Stimulated activated CD8-positive, alpha-beta memory T cell treated with anti-CD3 and anti-CD28 coated beads, Interleukin-7, amount 100 ng/mL, for 4 hours (primary cell): ENCODE measurements at regions not wholly inside any gene's neighbourhood (a gene's known extent, or its start where the extent isn't known, plus 50 kb on each side); places are given as distances from the start of the nearest gene placed in this dataset.

ENCODE experiments used
- DNase-seq, 2 donors: peaks; one replicate each; pipeline ENCODE4 v3.0.0-alpha.2; 2020; ENCODE audit warnings: low read depth in 2 of 2

GRCh38 chr6:9532621-9533557, 882.0 kb downstream of the TFAP2A start:
- no peak for DNase-seq

DNA sequence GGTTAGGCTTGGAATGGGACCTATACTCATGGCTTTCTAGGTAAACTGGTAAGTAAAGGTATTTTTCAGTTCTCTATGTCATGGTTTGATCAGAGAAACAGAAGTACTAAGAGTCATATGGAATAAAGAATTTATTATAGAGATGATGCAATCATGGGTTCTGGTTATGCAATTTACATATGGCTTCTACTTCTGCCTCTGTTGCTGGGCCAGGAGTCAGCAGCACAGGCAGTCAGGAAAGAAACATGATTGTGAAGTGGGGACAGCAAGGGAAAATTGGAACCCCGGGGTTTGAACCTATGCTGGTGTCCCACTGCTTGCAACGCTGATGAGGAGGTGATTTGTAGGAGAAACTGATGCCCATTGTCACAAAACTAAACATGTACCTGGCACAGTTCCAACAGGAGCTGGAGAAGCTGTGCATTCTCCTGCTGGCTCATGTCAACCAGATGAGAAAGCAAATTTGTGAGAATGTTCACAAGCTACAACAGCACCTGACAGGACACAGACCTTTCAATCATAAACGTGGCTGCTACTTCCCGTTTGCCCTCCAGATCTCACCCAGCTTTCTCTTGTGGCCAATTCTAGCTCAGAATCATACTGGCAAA, 887.1 kb downstream of the TFAP2A start:
- no peak for DNase-seq

DNA sequence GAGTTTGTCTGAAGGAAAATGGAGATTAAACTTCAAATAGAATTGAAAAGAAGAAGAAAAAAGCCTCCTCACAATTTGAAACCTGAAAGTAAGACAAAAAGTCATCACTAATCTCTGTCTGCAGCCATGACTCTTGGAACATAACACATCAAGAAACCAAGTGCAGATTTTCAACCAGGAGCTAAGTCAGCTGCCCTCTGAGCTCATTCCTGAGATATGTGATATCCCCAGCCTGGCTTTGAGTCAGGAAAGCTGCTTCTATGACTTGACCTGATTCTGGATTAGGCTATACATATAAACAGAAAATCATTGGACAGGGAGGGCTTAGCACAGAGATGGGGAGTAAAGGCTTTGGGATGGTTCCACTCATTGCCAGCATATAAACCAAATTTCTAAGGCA, 891.4 kb downstream of the TFAP2A start:
- no peak for DNase-seq

DNA sequence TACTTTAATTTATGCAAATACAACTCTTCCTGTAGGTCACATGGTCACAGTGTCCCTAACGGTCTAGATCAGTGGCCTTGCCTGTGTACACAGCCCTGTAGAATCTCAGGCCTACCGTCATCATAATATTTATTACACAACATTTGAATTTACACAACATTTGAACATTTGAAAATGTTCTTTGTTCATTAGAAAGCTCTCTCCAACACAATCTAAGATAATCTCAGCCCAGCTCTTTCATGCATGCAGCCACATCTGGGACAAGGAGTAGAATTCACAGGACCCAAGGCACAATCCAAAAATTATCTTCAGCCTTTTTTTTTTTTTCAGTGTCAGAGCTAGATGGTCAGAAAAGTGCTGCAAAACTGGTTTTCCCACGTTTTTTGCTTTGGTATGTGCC, 892.8 kb downstream of the TFAP2A start:
- DNase-seq: no peak

GRCh38 chr6:9521152-9521530, 893.7 kb downstream of the TFAP2A start:
- no peak for DNase-seq

DNA sequence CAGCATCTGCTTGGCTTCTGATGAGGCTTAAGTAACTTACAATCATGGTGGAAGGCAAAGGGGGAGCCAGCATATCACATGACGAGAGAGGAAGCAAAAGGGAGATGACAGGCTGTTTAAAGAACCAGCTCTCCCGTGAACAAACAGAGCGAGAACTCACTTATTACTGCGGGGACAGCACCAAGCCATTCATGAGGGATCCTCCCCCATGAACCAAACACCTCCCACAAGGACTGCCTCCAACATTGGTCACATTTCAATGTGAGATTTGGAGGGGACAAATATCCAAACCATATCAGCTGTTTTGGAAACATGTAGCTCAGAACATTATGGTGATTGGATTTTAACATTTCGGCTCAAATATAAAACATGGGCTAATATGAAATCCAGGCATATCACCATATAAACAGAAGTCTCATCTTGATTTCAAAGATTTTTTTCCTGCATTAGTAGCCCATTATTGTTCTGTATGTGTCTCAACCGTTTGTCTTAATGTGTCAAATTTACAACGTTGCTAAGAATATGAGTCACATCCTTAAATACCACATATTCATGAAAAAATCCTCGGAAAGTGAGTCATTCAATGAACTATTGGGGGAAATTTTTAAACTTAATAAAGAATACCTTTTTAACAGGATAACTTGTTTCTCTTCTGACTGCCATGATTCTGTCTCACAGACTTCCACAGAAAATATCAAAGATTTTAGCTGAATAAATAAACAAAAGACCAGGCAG, 894.3 kb downstream of the TFAP2A start:
- DNase-seq: no peak

DNA sequence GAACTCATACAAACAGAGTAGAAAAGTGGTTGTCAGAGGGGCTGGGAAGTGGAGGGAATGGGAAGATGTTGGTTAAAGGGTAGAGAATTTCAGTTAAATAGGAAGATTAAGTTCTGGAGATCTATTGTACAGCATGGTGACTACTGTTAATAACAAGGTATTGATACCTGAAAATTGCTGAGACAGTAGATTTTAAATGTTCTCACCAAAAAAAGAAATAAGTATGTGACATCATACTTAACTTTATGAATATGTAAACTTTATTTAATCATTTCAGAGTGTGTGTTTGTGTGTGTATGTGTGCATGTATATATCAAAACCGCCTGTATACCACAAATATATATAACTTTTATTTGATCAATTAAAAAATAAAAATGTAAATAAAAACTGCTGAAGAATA, 896.4 kb downstream of the TFAP2A start:
- DNase-seq: no peak

GRCh38 chr6:9517806-9518205, 897.1 kb downstream of the TFAP2A start:
- DNase-seq: no peak

- no peak for DNase-seq
Observed at GRCh38 chr6:9515633-9516606, 899.0 kb downstream of the TFAP2A start.

- DNase-seq: no peak
Observed at GRCh38 chr6:9514146-9514545, 900.7 kb downstream of the TFAP2A start.

- no peak for DNase-seq
Observed at GRCh38 chr6:9511157-9511556, 903.7 kb downstream of the TFAP2A start.

DNA sequence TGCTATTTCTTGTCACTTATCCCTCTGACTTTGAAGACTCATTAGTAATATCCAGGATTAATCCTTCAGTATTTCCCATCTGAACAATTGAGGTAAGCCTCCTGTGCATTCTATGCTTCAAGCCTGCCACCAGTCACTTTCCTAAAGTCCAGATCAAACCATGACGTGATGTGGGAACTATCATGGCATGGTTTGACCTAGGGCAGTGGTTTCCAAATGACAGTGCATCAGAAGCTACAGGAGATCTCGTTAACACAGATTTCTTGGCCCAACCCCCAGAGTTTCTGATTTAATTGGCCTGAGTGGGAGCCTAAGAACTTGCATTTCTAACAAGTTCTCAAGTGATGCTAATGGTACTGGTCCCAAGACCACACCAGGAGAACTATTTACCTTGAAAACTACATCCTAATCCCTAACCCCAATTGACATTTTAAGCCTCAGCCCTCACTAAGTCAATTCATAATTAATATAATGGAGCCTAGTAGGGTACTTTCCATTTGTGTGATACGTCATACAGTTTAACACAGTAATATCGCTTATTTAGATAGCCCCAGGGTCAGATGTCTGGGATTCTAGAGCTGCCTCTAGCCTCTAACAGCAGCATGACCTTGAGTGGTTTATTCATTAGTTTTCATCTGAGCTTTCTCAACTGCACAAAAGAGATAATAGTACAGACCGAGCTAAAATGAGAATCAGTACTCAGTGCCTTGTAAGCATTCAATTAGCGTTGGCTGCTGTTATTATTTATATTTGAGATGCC, 907.6 kb downstream of the TFAP2A start:
- DNase-seq: no peak

- no peak for DNase-seq
Observed at GRCh38 chr6:9504191-9504590, 910.7 kb downstream of the TFAP2A start.

- DNase-seq: no peak
Observed at GRCh38 chr6:9503111-9503761, 911.6 kb downstream of the TFAP2A start.

DNA sequence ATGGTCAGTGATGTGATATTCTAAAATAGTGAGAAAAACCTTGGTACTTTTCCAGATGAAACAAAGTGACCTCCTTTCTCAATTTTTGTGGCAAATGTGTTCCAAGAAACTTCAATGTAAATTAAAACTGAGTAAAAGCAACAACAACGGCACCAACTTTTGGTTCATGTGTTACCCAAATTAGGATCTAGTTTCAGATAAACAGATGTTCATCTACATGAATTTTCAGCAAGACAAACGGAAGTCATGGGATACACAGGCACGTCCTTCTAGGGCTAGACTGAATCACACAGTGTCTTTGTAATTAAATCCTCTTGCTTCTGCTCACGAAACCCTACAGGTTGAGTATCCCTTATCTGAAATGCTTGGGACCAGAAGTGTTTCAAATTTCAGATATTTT, 915.2 kb downstream of the TFAP2A start:
- DNase-seq: no peak

GRCh38 chr6:9496837-9497236, 918.0 kb downstream of the TFAP2A start:
- no peak for DNase-seq

DNA sequence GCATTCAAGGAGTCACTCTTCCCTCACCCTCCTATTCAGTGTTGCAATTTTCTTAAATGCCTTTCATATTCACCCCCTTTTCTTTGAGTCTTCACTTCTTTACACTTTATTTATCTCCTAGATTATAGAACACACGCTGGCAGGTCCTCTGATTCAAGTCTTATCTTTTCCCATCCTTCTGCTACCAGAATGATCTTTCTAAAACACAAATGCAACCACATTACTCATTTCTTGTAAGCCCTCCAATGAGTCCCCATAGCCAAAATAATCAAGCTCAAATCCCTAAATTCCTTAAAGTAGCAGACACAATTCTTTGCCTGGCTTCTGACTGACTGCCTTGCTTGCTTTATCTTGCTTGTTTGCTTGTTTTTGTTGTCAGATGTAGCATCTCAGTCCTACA, 920.0 kb downstream of the TFAP2A start:
- no peak for DNase-seq

- no peak for DNase-seq
Observed at GRCh38 chr6:9492790-9493189, 922.1 kb downstream of the TFAP2A start.

DNA sequence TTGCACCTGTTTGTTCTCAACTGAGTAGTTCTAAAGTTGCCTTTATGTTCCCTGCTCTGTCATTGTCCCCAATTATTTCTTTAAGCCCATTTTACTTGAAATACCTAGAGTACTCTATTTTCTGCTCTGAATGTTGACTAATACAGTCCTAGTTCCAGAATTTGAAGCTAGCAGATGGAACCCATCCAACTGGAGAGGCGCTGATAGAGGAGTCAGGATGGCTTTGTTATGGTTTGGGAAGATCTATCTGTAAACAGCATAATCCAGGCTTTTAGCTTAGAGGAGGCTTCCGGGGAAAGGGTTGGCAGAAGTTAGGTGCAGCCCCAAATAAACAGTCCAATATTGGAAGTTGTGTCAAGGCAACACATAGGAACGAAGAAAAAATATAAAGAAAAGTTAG, 927.7 kb downstream of the TFAP2A start:
- no peak for DNase-seq

- no peak for DNase-seq
Observed at GRCh38 chr6:9485992-9486391, 928.9 kb downstream of the TFAP2A start.
